ENCODE measurements at regions not wholly inside any gene's neighbourhood (a gene's known extent, or its start where the extent isn't known, plus 50 kb on each side); places are given as distances from the start of the nearest gene placed in this dataset.

DNA sequence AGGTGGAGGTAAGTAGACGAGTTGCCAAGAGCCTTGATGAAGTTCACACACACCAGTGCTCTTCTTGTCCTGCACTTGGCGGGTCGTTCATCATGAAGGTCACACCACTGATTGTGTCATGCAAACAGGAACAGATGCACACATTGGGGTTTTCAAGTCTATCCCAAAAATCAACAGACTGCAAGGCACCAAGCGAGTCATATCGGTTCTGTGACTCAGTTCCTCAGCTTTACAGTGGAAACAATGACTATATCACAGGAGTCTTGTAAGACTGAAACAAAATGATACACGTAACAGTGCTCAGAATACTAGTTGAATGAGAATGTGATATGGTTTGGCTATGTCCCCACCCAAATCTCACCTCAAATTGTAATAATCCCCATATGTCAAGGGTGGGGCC lies 526.9 kb upstream of the ID2 start:
- TF ChIP-seq, protein P1, sequence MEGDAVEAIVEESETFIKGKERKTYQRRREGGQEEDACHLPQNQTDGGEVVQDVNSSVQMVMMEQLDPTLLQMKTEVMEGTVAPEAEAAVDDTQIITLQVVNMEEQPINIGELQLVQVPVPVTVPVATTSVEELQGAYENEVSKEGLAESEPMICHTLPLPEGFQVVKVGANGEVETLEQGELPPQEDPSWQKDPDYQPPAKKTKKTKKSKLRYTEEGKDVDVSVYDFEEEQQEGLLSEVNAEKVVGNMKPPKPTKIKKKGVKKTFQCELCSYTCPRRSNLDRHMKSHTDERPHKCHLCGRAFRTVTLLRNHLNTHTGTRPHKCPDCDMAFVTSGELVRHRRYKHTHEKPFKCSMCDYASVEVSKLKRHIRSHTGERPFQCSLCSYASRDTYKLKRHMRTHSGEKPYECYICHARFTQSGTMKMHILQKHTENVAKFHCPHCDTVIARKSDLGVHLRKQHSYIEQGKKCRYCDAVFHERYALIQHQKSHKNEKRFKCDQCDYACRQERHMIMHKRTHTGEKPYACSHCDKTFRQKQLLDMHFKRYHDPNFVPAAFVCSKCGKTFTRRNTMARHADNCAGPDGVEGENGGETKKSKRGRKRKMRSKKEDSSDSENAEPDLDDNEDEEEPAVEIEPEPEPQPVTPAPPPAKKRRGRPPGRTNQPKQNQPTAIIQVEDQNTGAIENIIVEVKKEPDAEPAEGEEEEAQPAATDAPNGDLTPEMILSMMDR (IDR thresholded peaks at IDR 0.05; ENCODE audit: low read length) = no peak
- no peak for TF ChIP-seq EZH2phosphoT487 (IDR thresholded peaks at IDR 0.05; ENCODE audit: low read length)
- TF ChIP-seq EZH2 (optimal IDR thresholded peaks at IDR 0.05; ENCODE audit: low read depth, low read length) = no peak
